OCI-LY3 (cell line): ENCODE measurements at regions not wholly inside any gene's neighbourhood (a gene's known extent, or its start where the extent isn't known, plus 50 kb on each side); places are given as distances from the start of the nearest gene placed in this dataset.

ENCODE experiments used
- H2AFZ ChIP-seq: fragments of 200-600, 300-600 bp; shearing (Covaris generic); 2 replicates; pipeline ENCODE4 v1.6.0; 2014; ENCODE audit warnings: antibody characterized with exemption, low read depth, low read length
- H3K27ac ChIP-seq: fragments of 200-600, 300-600 bp; sonication (generic); 2 replicates; pipeline ENCODE4 v1.5.1; 2014; ENCODE audit warnings: mild to moderate bottlenecking, low read length, moderate library complexity, mixed read lengths
- H3K27me3 ChIP-seq: fragments of 200-600, 300-600 bp; sonication (generic); 2 replicates; pipeline ENCODE4 v1.6.1; 2014; ENCODE audit warnings: low read depth, low read length, mixed read lengths
- H3K36me3 ChIP-seq: fragments of 200-600, 300-600 bp; sonication (generic); replicated peaks from 2 replicates; pipeline ENCODE3; 2014; ENCODE audit warnings: low read depth, low read length, mixed read lengths
- H3K4me1 ChIP-seq: fragments of 300-600, 200-600 bp; sonication (generic); 2 replicates; pipeline ENCODE4 v1.6.1; 2014; ENCODE audit warnings: low read length, mixed read lengths
- H3K4me2 ChIP-seq: fragments of 200-600, 300-600 bp; sonication (generic); 2 replicates; pipeline ENCODE4 v1.6.1; 2014; ENCODE audit warnings: low read length, mixed read lengths
- H3K4me3 ChIP-seq: fragments of 300-600, 200-600 bp; sonication (generic); 2 replicates; pipeline ENCODE4 v1.5.1; 2014; ENCODE audit warnings: antibody characterized with exemption, mild to moderate bottlenecking, low read length, moderate library complexity
- H3K79me2 ChIP-seq: fragments of 300-600, 200-600 bp; shearing (Covaris generic); 2 replicates; pipeline ENCODE4 v1.6.1; 2014; ENCODE audit warnings: mild to moderate bottlenecking, low read length, mixed read lengths
- H3K9ac ChIP-seq: fragments of 300-600, 200-600 bp; shearing (Covaris generic); 2 replicates; pipeline ENCODE4 v1.6.0; 2014; ENCODE audit warnings: mild to moderate bottlenecking, low read length, moderate library complexity
- H3K9me3 ChIP-seq: fragments of 200-600, 300-600 bp; shearing (Covaris generic); 2 replicates; pipeline ENCODE4 v1.6.1; 2014; ENCODE audit warnings: low read length, mixed read lengths; ENCODE audit not compliant: insufficient read depth
- H4K20me1 ChIP-seq: fragments of 200-600, 300-600 bp; sonication (generic); 2 replicates; pipeline ENCODE4 v1.6.1; 2016; ENCODE audit warnings: low read length, mixed read lengths; ENCODE audit not compliant: insufficient read depth
- CTCF ChIP-seq: fragments of 200-600, 300-600 bp; sonication (generic); IDR thresholded peaks from 2 replicates; pipeline ENCODE4 v1.5.1; 2014; ENCODE audit warnings: antibody characterized with exemption, low read length, low read depth
- EZH2phosphoT487 ChIP-seq: fragments of 200-600 bp; shearing (Covaris generic); IDR thresholded peaks from 2 replicates; pipeline ENCODE4 v1.6.1; 2018; ENCODE audit warnings: antibody characterized with exemption, mixed run types, low read depth

- Histone ChIP-seq H3K9ac (no peak overlapping the region), H3K9me3 (no peaks in the 10 kb centered on the region), H3K79me2 (no peaks in the 10 kb centered on the region), H2AFZ (no peak overlapping the region), H3K27ac (no peak overlapping the region), H3K4me2 (peak overlapping the region; percentile 29; the same call in 1 of the 2 replicates), H4K20me1 (no peaks in the 10 kb centered on the region), H3K27me3 (no peaks in the 10 kb centered on the region), H3K4me3 (no peak overlapping the region), H3K36me3 (no peaks in the 10 kb centered on the region), H3K4me1 (peaks cover 11% of the 10 kb centered on the region)
- peak; percentile 29; the same call in 1 of the 2 replicates for TF ChIP-seq CTCF
- TF ChIP-seq EZH2phosphoT487 = no peak
These were observed 169.4 kb downstream of the OLFM4 start for GRCh38 chr13:53198017-53198416.

GRCh38 chr13:53198736-53199135 lies 170.1 kb downstream of the OLFM4 start:
- H3K36me3 ChIP-seq = no peaks in the 10 kb centered on the region
- no peaks in the 10 kb centered on the region for H3K27me3 ChIP-seq
- no peak overlapping the region for H3K4me2 ChIP-seq
- H3K9ac ChIP-seq = no peak overlapping the region
- H4K20me1 ChIP-seq = no peaks in the 10 kb centered on the region
- peaks cover 11% of the 10 kb centered on the region for H3K4me1 ChIP-seq
- no peak overlapping the region for H3K27ac ChIP-seq
- H3K4me3 ChIP-seq = no peak overlapping the region
- no peaks in the 10 kb centered on the region for H3K79me2 ChIP-seq
- TF ChIP-seq CTCF (no peak), EZH2phosphoT487 (no peak)
- no peak overlapping the region for H2AFZ ChIP-seq
- H3K9me3 ChIP-seq = no peaks in the 10 kb centered on the region

- Histone ChIP-seq H4K20me1 (no peaks in the 10 kb centered on the region), H3K27me3 (no peaks in the 10 kb centered on the region), H3K79me2 (no peaks in the 10 kb centered on the region), H3K27ac (no peak overlapping the region), H3K9me3 (no peaks in the 10 kb centered on the region), H3K4me2 (no peak overlapping the region), H3K4me3 (no peak overlapping the region), H3K9ac (no peak overlapping the region), H3K36me3 (no peaks in the 10 kb centered on the region), H3K4me1 (peaks cover 11% of the 10 kb centered on the region), H2AFZ (no peak overlapping the region)
- TF ChIP-seq EZH2phosphoT487 (no peak), CTCF (no peak)
These were observed 171.5 kb downstream of the OLFM4 start for GRCh38 chr13:53200075-53200474.

GRCh38 chr13:53200498-53201453 lies 172.2 kb downstream of the OLFM4 start:
- H3K9me3 ChIP-seq = no peaks in the 10 kb centered on the region
- no peaks in the 10 kb centered on the region for H3K27me3 ChIP-seq
- H2AFZ ChIP-seq = no peak overlapping the region
- H3K79me2 ChIP-seq = no peaks in the 10 kb centered on the region
- H3K9ac ChIP-seq = no peak overlapping the region
- no peaks in the 10 kb centered on the region for H3K36me3 ChIP-seq
- H4K20me1 ChIP-seq = no peaks in the 10 kb centered on the region
- H3K4me2 ChIP-seq = no peak overlapping the region
- TF ChIP-seq CTCF (no peak), EZH2phosphoT487 (no peak)
- peaks cover 11% of the 10 kb centered on the region for H3K4me1 ChIP-seq
- no peak overlapping the region for H3K27ac ChIP-seq
- no peak overlapping the region for H3K4me3 ChIP-seq
